Karpas-422 (cell line): ENCODE measurements at regions not wholly inside any gene's neighbourhood (a gene's known extent, or its start where the extent isn't known, plus 50 kb on each side); places are given as distances from the start of the nearest gene placed in this dataset.

Experiments used
- DNase-seq: peaks from one replicate; pipeline ENCODE4 v3.0.0-alpha.2; 2015
- H2AFZ ChIP-seq: fragments of 200-600 bp; sonication (generic); 2 replicates; pipeline ENCODE4 v1.6.1; 2014; ENCODE audit warnings: antibody characterized with exemption, low read length, mixed read lengths
- H3K27ac ChIP-seq: fragments of 200-600 bp; sonication (generic); 2 replicates; pipeline ENCODE4 v1.5.1; 2014; ENCODE audit warnings: mild to moderate bottlenecking, low read length, moderate library complexity
- H3K27me3 ChIP-seq: fragments of 200-600 bp; sonication (generic); 2 replicates; pipeline ENCODE4 v1.6.1; 2014; ENCODE audit warnings: low read length, mixed read lengths
- H3K36me3 ChIP-seq: fragments of 200-600 bp; sonication (generic); 2 replicates; pipeline ENCODE4 v1.6.1; 2014; ENCODE audit warnings: low read length, mixed read lengths; ENCODE audit not compliant: insufficient read depth
- H3K4me1 ChIP-seq: fragments of 200-600 bp; sonication (generic); 2 replicates; pipeline ENCODE4 v1.6.1; 2014; ENCODE audit warnings: mild to moderate bottlenecking, low read length, mixed read lengths
- H3K4me2 ChIP-seq: fragments of 200-600 bp; sonication (generic); 2 replicates; pipeline ENCODE4 v1.6.1; 2014; ENCODE audit warnings: low read length, low read depth, mild to moderate bottlenecking; ENCODE audit not compliant: poor library complexity, severe bottlenecking
- H3K4me3 ChIP-seq: fragments of 200-600 bp; sonication (generic); 2 replicates; pipeline ENCODE4 v1.5.1; 2014; ENCODE audit warnings: mild to moderate bottlenecking, antibody characterized with exemption, low read length, mixed read lengths
- H3K79me2 ChIP-seq: fragments of 200-600 bp; sonication (generic); 2 replicates; pipeline ENCODE4 v1.6.1; 2014; ENCODE audit warnings: mild to moderate bottlenecking, low read length, mixed read lengths
- H3K9ac ChIP-seq: fragments of 200-600 bp; sonication (generic); 2 replicates; pipeline ENCODE4 v1.6.0; 2014; ENCODE audit warnings: low read length
- H3K9me2 ChIP-seq: fragments of 200-600 bp; sonication (generic), shearing (Covaris generic); replicated peaks from 2 replicates; pipeline ENCODE4 v1.6.0; 2014; ENCODE audit warnings: mild to moderate bottlenecking, low read length, moderate library complexity; ENCODE audit not compliant: insufficient read depth
- H3K9me3 ChIP-seq: fragments of 300-700, 200-600 bp; sonication (generic); 2 replicates; pipeline ENCODE4 v1.6.1; 2014; ENCODE audit warnings: low read length, mixed read lengths
- H4K20me1 ChIP-seq: fragments of 200-600 bp; sonication (generic); 2 replicates; pipeline ENCODE4 v1.6.1; 2014; ENCODE audit warnings: mild to moderate bottlenecking, antibody characterized with exemption, low read length, low read depth; ENCODE audit not compliant: insufficient read depth

DNA sequence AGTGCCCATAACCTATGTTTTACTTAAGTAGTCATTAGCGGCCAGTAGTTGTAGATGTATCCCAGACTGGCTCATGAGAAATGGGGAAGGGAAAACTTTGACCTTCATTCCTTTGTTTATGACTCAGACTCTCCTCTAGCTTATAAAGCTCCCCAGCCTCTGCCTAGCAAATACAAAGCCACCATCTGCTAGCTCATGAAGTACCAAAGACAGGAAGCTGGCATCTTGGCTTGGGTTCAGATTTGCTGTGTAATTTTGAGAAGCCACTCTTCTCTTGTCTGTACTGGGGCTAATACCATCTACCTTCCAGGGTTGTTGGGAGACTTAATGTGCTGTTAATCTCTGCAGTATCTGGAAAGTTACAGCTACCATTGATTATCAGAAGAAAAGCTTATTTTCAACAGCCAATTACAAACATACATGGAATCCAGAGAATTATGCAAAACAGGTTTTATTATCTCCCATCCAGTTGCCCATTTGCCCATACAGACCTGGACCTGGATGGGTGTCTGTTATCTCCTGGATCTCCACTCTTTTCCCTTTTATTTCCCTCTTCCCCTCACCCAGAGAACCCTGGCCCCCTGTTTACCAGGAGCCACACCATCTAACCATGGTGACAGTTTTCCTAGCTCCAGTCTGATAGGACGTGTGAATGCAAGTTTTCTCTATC, 153.8 kb downstream of the SEMA6D start:
- Histone ChIP-seq H3K4me1 (no peaks in the 10 kb centered on the region), H3K27me3 (no peaks in the 10 kb centered on the region), H3K4me3 (no peak overlapping the region), H2AFZ (no peak overlapping the region), H3K9me3 (peaks cover 12% of the 10 kb centered on the region), H3K36me3 (no peaks in the 10 kb centered on the region), H3K9me2 (no peaks in the 10 kb centered on the region), H3K9ac (no peak overlapping the region), H3K79me2 (no peaks in the 10 kb centered on the region), H3K4me2 (no peak overlapping the region), H4K20me1 (no peaks in the 10 kb centered on the region), H3K27ac (no peak overlapping the region)
- DNase-seq: no peak

DNA sequence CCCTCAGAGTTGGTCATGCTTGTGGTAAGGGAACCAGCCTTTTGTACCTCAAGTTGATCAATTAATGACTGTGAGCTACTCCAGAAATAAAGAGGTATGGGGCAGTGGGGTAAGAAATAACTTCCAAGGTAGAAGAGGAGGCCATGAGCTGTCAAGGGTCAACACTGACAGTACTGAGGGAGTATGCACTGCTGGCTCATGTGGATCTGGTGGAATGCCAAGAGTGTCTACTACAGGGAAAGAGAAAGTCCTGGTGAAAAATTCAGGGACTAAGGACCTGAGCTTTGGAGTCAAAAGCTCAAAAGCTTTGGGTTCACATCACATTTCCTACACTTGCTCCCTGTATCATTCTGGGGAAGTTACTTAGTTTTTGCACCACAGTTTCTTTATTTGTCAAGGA, 154.9 kb downstream of the SEMA6D start:
- no peaks in the 10 kb centered on the region for H4K20me1 ChIP-seq
- no peak overlapping the region for H3K4me3 ChIP-seq
- no peak overlapping the region for H3K27ac ChIP-seq
- H3K79me2 ChIP-seq: no peaks in the 10 kb centered on the region
- no peak overlapping the region for H3K4me2 ChIP-seq
- peaks cover 12% of the 10 kb centered on the region for H3K9me3 ChIP-seq
- H3K9me2 ChIP-seq: no peaks in the 10 kb centered on the region
- no peak overlapping the region for H3K9ac ChIP-seq
- H3K4me1 ChIP-seq: no peaks in the 10 kb centered on the region
- no peaks in the 10 kb centered on the region for H3K36me3 ChIP-seq
- H2AFZ ChIP-seq: no peak overlapping the region
- H3K27me3 ChIP-seq: no peaks in the 10 kb centered on the region
- no peak for DNase-seq

- Histone ChIP-seq H3K36me3 (no peaks in the 10 kb centered on the region), H3K27ac (no peak overlapping the region), H3K79me2 (no peaks in the 10 kb centered on the region), H3K9me3 (peaks cover 12% of the 10 kb centered on the region), H3K9me2 (no peaks in the 10 kb centered on the region), H2AFZ (no peak overlapping the region), H3K4me3 (no peak overlapping the region), H3K4me2 (no peak overlapping the region), H3K27me3 (no peaks in the 10 kb centered on the region), H3K4me1 (no peaks in the 10 kb centered on the region), H4K20me1 (no peaks in the 10 kb centered on the region), H3K9ac (no peak overlapping the region)
- DNase-seq: no peak
Observed at GRCh38 chr15:47872869-47873432, 155.6 kb downstream of the SEMA6D start.

DNA sequence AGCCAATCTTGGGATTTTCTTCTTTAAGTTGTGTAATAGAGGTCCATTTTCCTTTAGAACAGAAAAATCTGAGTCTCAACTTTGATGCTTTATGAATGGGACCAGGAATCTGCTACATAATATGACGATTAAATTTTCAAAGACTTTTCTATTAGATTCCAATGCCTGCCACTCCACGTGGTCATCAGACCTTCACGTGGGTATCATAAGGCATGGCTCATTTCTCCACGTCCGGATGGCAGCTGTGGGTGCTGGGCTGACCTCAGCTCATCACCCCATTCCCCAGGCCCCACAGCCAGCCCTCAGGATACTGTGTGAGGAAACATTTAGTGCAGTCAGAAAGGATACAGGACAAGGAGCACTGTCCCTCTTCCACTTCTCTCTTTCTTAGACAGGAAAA, 159.7 kb downstream of the SEMA6D start:
- H3K27me3 ChIP-seq: no peaks in the 10 kb centered on the region
- H3K79me2 ChIP-seq: no peaks in the 10 kb centered on the region
- no peaks in the 10 kb centered on the region for H3K4me1 ChIP-seq
- H3K9me2 ChIP-seq: no peaks in the 10 kb centered on the region
- H3K9ac ChIP-seq: no peak overlapping the region
- peaks cover 4% of the 10 kb centered on the region; the same call in 1 of the 2 replicates for H3K9me3 ChIP-seq
- no peak overlapping the region for H3K4me3 ChIP-seq
- no peaks in the 10 kb centered on the region for H3K36me3 ChIP-seq
- H2AFZ ChIP-seq: no peak overlapping the region
- DNase-seq: no peak
- H3K4me2 ChIP-seq: no peak overlapping the region
- no peak overlapping the region for H3K27ac ChIP-seq
- no peaks in the 10 kb centered on the region for H4K20me1 ChIP-seq

DNA sequence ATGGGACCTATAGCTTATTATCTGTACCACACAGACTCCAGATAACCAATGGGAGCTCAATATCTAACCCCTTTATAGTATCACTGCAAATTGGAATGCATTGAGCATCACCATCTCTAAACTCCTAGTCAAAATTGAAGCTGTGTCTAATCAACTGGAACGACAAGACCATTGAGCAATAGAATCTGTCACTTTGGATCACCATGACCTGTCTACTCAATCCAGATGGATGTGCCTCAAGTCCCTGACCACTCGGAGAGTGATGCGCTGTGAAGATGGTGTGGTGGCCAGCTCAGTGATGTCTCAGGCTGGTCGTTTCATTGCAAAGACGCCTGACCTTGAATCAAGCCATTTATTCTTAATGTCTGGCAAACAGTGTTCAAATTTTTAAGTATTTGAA, 160.5 kb downstream of the SEMA6D start:
- no peaks in the 10 kb centered on the region for H3K4me1 ChIP-seq
- H3K9ac ChIP-seq: no peak overlapping the region
- H3K4me2 ChIP-seq: no peak overlapping the region
- H3K9me3 ChIP-seq: peaks cover 4% of the 10 kb centered on the region; the same call in 1 of the 2 replicates
- no peaks in the 10 kb centered on the region for H3K79me2 ChIP-seq
- no peaks in the 10 kb centered on the region for H3K9me2 ChIP-seq
- no peak for DNase-seq
- no peak overlapping the region for H3K4me3 ChIP-seq
- no peak overlapping the region for H2AFZ ChIP-seq
- no peaks in the 10 kb centered on the region for H4K20me1 ChIP-seq
- H3K36me3 ChIP-seq: no peaks in the 10 kb centered on the region
- H3K27me3 ChIP-seq: no peaks in the 10 kb centered on the region
- no peak overlapping the region for H3K27ac ChIP-seq

DNA sequence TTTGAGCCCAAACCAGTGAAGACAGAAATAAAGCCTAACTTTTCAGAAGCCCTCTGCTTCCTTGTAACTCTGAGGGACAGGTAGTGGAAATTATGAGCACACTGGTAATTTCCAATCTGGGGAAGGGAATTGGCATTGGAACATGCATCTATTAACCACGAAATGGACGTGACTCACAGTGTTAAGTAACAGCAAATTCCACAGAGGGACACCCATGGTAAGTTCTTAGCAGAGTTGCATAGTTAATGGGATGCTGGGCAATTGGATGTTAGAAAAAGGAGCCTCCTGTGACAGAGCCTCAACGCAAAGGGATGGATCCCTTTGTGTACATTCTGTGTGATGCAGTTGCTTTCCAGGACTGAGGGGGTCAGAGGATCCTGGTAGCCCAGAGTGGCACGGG, 168.6 kb downstream of the SEMA6D start:
- Histone ChIP-seq H4K20me1 (no peaks in the 10 kb centered on the region), H3K27ac (no peak overlapping the region), H3K36me3 (no peaks in the 10 kb centered on the region), H3K4me1 (no peaks in the 10 kb centered on the region), H3K9ac (no peak overlapping the region), H3K4me3 (no peak overlapping the region), H2AFZ (no peak overlapping the region), H3K9me3 (peaks cover 3% of the 10 kb centered on the region; the same call in 1 of the 2 replicates), H3K79me2 (no peaks in the 10 kb centered on the region), H3K4me2 (no peak overlapping the region), H3K27me3 (no peaks in the 10 kb centered on the region), H3K9me2 (0 out of 2 replicates have a peak, but pooled peaks cover 4% of the 10 kb centered on the region)
- DNase-seq: no peak

DNA sequence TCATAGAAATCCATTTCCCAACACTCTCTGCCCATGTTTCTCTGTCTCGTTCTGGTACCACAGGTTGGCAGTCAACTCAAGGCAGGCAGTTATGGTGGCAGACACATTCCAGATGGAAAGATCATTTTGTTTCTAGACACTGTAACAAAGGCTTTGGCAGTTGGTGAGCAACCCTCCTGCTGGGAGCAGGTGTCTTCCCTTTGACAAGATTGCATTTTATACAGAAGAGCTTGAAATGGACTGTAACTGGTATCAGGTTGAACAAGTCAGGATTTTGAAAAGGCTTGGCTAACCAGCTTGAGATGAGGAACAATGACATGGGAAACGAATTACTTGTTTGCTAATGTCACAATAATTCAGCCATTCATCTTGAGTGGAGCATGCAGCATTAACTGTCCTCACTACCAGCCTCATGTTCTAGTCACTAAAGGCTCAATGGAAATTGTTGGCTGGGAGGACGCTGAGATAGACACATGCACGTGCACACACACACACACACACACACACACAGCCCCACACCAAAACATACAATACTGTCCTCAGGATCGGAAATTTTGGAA, 170.0 kb downstream of the SEMA6D start:
- H3K4me2 ChIP-seq: no peak overlapping the region
- H3K4me1 ChIP-seq: no peaks in the 10 kb centered on the region
- no peaks in the 10 kb centered on the region for H4K20me1 ChIP-seq
- peaks cover 3% of the 10 kb centered on the region; the same call in 1 of the 2 replicates for H3K9me3 ChIP-seq
- no peaks in the 10 kb centered on the region for H3K36me3 ChIP-seq
- no peak overlapping the region for H3K27ac ChIP-seq
- H3K27me3 ChIP-seq: no peaks in the 10 kb centered on the region
- H3K79me2 ChIP-seq: no peaks in the 10 kb centered on the region
- H3K4me3 ChIP-seq: no peak overlapping the region
- DNase-seq: no peak
- H3K9ac ChIP-seq: no peak overlapping the region
- no peak overlapping the region for H2AFZ ChIP-seq
- H3K9me2 ChIP-seq: 0 out of 2 replicates have a peak, but pooled peaks cover 4% of the 10 kb centered on the region

DNA sequence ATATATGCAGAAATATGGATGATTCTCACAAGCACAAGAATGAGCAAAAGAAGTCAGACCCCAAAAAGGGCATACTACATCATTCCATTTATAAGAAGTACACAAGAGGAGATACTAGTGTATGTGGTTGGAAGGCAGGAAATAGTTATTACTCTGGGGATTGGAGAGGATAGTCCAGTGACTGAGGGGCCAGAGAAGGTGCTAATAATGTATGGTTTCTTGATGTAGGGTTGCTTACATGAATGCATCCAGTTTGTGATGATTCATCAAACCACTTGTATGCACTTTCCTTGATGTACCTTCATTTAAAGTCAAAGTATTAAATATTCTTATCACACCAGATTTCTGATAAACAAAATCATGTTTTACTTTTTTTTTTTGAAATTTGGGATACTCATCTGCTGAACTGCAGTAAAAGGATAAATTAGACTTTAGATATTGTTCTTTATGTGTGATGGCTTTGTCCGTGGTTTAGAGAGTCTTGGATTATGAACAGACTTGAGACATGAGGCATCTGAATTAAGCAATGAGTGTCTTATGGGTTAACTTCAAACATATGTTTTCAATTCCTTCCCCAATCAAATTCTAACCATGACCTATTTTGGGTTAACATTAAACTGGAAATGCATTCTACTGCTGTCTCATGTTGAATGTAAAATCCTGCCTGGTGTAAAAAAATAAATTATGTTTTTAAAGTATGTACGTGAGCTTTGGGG, 171.2 kb downstream of the SEMA6D start:
- no peak overlapping the region for H2AFZ ChIP-seq
- 0 out of 2 replicates have a peak, but pooled peaks cover 4% of the 10 kb centered on the region for H3K9me2 ChIP-seq
- no peaks in the 10 kb centered on the region for H3K79me2 ChIP-seq

More for the DNA sequence above, 171.2 kb downstream of the SEMA6D start:
- DNase-seq: no peak
- H4K20me1 ChIP-seq: no peaks in the 10 kb centered on the region
- no peak overlapping the region for H3K4me3 ChIP-seq
- peaks cover 3% of the 10 kb centered on the region; the same call in 1 of the 2 replicates for H3K9me3 ChIP-seq
- H3K27me3 ChIP-seq: no peaks in the 10 kb centered on the region
- no peak overlapping the region for H3K4me2 ChIP-seq
- H3K4me1 ChIP-seq: no peaks in the 10 kb centered on the region
- no peak overlapping the region for H3K27ac ChIP-seq
- H3K9ac ChIP-seq: no peak overlapping the region
- H3K36me3 ChIP-seq: no peaks in the 10 kb centered on the region
